KBM-7 (cell line): ENCODE measurements at regions not wholly inside any gene's neighbourhood (a gene's known extent, or its start where the extent isn't known, plus 50 kb on each side); places are given as distances from the start of the nearest gene placed in this dataset.
"Not testable (repeated sequence)": the region's sequence is repeated elsewhere in the genome, so short reads cannot be mapped to it uniquely, and the experiment has no call there.

Experiments
- DNase-seq: peaks from one replicate; pipeline ENCODE4 v3.0.0-alpha.2; 2015
- in situ Hi-C: fragments of 300-500 bp; cut with MboI; formaldehyde crosslinking; loops from 2 replicates; pipeline ENCODE4 v1.14.3; 2020; ENCODE audit warnings: low sequenced_read_pairs, low pct_unique_long_range_greater_than_20kb, mixed read lengths

DNA sequence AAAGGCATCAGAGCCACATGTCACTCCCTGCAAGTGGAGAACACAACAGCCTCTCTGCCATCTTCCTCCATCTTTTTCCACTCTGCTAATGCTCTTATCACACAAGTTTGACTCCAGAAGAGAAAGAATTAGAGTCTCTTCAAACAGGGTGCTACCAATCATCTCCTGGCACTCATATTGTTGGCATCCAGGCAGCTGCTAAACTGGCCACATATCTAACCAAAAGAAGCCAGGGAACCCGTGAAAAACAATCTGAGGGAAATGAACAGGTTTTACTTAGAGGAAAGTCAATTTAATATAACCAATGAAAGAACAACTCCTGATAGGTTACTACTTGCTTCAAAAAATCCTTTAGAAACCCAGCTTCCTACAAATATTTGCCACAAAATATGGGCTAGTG is 117.2 kb downstream of the SLC25A46 start:
- in situ Hi-C loops = no loop called here
- no peak for DNase-seq

GRCh38 chr5:110865400-110866094 is 126.7 kb downstream of the SLC25A46 start:
- in situ Hi-C loops = no loop called here
- peak; percentile 71 for DNase-seq

GRCh38 chr5:110869927-110870326 is 131.1 kb downstream of the SLC25A46 start:
- no peak for DNase-seq
- in situ Hi-C loops = no loop called here

GRCh38 chr5:110872200-110872599 is 133.4 kb downstream of the SLC25A46 start:
- no peak for DNase-seq
- in situ Hi-C loops = no loop called here

- in situ Hi-C loops = no loop called here
- DNase-seq = no peak
These were observed 134.2 kb downstream of the SLC25A46 start for GRCh38 chr5:110872963-110873362.

DNA sequence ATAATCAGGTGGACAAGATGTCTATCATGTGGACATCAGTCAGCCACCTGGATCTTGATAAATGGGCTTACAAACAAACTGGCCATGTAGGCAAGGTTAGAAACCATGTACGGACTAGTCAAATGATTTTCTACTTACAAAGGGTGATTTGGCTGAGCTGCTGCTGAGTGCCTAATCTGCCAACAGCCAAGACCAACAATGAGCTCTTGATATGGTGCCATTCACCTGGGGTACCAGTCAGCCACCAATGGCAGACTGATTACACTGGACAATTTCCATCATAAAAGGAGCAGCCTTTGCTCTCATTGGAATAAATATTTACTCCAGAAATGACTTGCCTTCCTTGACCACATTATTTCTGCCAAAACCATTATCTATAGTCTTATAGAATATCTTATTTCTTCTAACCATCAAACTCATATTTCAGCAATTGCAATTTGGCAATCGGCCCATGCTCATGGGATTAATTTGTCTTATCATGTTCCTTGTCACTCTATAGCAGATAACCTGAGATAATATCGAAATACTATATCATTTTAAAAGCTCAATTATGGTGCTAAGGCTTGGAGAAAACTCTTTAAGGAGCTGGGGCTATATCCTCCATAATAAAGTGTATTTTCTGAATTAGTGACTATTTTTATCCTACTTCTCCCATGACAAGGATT is 135.1 kb downstream of the SLC25A46 start:
- DNase-seq = no peak
- in situ Hi-C loops = no loop called here

DNA sequence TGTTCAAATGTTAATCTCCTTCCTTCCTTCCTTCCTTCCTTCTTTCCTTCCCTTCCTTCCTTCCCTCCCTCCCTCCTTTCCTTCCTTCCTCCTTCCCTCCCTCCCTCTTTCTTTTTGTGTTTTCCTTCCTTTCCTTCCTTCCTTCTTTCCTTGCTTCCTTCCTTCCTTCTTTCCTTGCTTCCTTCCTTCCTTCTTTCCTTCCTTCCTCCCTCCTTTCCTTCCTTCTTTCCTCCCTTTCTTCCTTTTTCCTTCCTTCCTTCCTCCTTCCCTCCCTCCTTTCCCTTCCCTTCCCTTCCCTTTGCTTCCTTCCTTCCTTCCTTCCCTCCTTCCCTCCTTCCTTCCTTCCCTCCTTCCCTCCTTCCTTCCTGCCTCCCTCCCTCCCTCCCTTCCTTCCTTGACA is 136.3 kb downstream of the SLC25A46 start:
- DNase-seq, in situ Hi-C loops: not testable (repeated sequence)

DNA sequence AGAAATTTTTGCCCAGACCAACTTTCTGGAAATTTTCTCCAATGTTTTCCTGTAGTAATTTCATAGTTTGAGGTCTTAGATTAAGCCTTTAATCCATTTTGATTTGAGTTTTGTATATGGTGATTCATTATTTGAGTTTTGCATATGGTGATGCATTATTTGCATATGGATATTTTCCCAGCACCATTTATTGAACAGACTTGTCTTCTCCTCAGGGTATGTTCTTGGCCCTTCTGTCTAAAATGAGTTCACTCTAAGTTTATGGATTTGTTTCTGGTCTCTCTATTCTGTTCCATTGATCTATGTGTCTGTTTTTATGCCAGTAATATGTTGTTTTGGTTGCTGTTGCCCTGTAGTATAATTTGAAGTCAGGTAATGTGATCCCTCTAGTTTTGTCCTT is 139.3 kb downstream of the SLC25A46 start:
- no peak for DNase-seq
- in situ Hi-C loops = no loop called here

DNA sequence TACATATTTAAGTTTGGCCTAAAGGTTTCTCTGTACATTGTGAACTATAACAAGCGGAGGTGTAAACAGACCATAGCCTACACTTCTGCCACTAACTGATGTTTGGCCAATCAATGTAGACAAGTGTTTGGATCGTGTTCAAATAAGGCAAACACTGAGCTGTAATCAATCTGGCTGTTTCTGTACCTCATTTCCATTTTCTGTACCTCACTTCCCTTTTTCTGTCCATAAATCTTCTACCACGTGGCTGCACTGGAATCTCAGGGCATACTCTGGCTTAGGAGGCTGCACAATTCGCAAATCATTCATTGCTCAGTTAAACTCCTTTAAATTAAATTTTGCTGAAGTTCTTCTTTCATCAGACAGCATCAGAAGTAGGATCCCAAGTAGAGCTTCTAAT is 140.9 kb downstream of the SLC25A46 start:
- in situ Hi-C loops = no loop called here
- peak; percentile 72 for DNase-seq

DNA sequence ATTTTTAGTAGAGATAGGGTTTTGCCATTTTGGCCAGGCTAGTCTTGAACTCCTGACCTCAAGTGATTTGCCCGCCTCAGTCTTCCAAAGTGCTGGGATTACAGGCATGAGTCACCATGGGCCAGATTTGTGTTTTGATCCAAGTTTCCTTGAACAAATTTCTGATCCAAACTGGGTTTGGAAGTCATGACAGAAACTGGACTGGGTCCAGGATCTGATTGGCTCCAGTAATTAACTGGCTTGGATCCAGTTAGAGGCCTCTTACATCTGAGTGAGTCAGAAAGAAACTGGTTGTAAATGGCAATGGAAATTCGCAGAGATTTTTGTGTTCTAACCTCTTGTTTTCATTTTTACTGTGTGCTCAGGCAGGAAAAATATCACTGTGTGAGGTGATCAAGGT is 141.6 kb downstream of the SLC25A46 start:
- no peak for DNase-seq
- in situ Hi-C loops = no loop called here

DNA sequence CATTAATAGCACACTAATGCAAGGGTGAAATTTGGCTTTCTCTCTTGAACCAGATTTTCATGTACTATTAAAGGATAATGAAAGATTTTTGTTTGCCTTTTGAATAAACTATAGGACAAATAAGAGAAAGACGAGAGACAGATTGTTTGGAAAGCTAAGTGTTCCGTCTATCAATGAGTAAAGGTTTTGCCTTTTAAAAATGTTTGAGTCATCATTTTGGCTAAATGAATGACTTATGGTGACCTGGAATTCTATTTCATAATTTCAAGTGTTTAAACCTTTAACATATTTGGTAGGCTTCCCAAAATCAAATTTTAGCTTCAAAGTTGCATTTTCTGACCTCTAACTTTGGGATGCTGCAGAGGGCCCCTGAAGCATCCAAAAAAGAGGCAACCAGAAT is 145.2 kb downstream of the SLC25A46 start:
- in situ Hi-C loops = no loop called here
- no peak for DNase-seq

DNA sequence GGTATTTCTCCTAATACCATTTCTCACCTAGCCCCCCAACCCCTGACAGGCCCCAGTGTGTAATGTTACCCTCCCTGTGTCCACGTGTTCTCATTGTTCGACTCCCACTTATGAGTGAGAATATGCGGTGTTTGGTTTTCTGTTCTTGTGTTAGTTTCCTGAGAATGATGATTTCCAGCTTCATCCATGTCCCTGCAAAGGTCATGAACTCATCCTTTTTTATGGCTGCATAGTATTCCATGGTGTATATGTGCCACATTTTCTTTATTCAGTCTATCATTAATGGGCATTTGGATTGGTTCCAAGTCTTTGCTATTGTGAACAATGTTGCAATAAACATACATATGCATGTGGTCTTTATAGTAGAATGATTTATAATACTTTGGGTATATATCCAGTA is 148.4 kb downstream of the SLC25A46 start:
- DNase-seq, in situ Hi-C loops: not testable (repeated sequence)

DNA sequence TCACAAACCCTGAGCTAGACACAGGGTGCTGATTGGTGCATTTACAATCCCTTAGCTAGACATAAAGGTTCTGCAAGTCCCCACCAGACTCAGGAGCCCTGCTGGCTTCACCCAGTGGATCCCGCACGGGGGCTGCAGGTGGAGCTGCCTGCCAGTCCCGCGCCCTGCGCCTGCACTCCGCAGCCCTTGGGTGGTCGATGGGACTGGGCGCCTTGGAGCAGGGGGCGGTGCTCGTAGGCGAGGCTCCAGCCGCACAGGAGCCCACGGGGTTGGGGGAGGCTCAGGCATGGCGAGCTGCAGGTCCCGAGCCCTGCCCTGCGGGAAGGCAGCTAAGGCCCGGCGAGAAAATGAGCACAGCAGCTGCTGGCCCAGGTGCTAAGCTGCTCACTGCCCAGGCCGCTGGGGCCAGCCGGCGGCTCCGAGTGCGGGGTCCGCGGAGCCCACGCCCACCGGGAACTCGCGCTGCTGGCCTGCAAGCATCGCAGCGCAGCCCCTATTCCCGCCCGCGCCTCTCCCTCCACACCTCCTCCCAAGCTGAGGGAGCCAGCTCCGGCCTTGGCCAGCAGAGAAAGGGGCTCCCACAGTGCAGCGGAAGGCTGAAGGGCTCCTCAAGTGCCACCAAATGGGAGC is 155.2 kb downstream of the SLC25A46 start:
- DNase-seq, in situ Hi-C loops: not testable (repeated sequence)

GRCh38 chr5:110894805-110895204 is 156.0 kb downstream of the SLC25A46 start:
- in situ Hi-C loops = no loop called here
- no peak for DNase-seq

GRCh38 chr5:110896901-110897300 is 158.1 kb downstream of the SLC25A46 start:
- in situ Hi-C loops = no loop called here
- DNase-seq = no peak

DNA sequence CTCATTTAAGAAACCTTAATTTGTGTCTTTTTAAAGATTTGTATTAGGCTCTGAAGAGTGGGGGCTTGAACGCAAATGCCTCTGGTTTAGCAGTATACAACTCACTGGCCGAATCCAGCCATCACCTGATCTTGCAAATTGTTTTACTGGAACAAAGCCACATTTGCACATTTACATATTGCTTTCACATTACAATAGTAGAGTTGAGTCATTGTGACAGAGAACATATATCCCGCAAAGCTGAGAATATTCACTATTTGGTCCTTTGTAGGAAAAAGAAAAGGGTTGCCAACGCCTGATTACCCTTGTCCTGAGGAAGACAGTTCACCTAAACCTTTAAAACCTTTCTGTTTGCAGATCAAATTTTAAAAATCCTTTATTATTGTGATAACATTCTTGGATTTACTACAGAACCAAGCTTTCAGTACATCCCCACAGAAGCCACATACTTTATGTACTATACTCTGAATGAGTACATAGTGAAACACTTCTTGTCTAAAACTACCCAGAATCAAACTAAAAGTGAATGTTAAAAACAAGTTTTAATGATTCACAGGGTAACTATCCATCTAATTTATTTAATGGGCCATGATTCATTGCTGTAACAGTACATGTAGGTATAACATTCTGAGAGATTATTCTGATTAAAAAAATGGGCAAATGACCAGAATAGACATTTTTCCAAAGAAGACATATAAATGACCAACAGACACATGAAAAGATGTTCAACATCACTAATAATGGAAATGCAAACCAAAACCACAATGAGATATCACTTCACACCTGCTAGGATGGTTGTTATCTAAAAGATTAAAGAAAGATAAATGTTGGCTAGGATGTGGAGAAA is 161.0 kb downstream of the SLC25A46 start:
- DNase-seq = no peak
- in situ Hi-C loops = no loop called here

- in situ Hi-C loops = no loop called here
- DNase-seq = no peak
These were observed 162.0 kb downstream of the SLC25A46 start for GRCh38 chr5:110900829-110901228.

GRCh38 chr5:110903966-110904365 is 165.2 kb downstream of the SLC25A46 start:
- DNase-seq = no peak
- in situ Hi-C loops = no loop called here

GRCh38 chr5:110908848-110909247 is 162.7 kb upstream of the TSLP start:
- no peak for DNase-seq
- in situ Hi-C loops = no loop called here

- in situ Hi-C loops = no loop called here
- no peak for DNase-seq
These were observed 162.1 kb upstream of the TSLP start for GRCh38 chr5:110909415-110909814.
